ENCODE measurements at regions not wholly inside any gene's neighbourhood (a gene's known extent, or its start where the extent isn't known, plus 50 kb on each side); places are given as distances from the start of the nearest gene placed in this dataset.

DNA sequence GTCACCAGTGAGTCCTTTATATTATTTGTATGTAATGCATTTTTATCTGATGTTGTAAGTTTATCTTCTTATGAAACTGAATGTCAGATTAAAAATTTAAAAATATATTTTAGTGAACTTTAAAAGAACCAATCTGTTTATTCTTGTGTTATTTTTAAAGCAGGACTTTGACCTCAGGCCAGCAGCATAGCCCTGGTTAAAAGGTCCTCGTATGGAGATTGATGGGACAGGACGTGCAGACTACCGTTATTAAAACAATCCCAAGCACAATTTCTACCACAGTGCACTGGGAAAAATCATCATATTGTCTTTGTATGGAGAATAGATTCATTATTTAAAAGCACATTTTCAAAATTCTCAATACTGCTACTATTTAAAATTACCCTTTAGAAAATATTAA lies 573.8 kb upstream of the ARGLU1 start:
- ChIA-PET CTCF (no interaction called here), POLR2A (no interaction called here)
- no peaks in the 10 kb centered on the region for H3K36me3 ChIP-seq (replicated peaks in 1 of 2; ENCODE audit: control insufficient read depth in 1 of 2, insufficient read depth in 2 of 2, low read length in 1 of 2)
- no peak overlapping the region for H3K27ac ChIP-seq (ENCODE audit: low read depth in 2 of 2, low read length in 1 of 2)
- no peak overlapping the region for H3K9ac ChIP-seq
- no peak overlapping the region for H2AFZ ChIP-seq (ENCODE audit: low read depth)
- no peak overlapping the region for H3K4me2 ChIP-seq
- TF ChIP-seq SMC3 (IDR thresholded peaks at IDR 0.05; ENCODE audit: low read depth, low read length) (no peak), SIN3A (IDR thresholded peaks at IDR 0.05; ENCODE audit: borderline replicate concordance, low read depth, low read length) (no peak), POLR2AphosphoS5 (IDR thresholded peaks at IDR 0.05; ENCODE audit: low read depth, low read length) (no peak), EP300 (IDR thresholded peaks at IDR 0.05; ENCODE audit: borderline replicate concordance in 1 of 2, low read depth in 1 of 2, low read length in 1 of 2) (no peak), RAD21 (IDR thresholded peaks at IDR 0.05; ENCODE audit: low read length) (no peak)
- TF ChIP-seq, protein P1, sequence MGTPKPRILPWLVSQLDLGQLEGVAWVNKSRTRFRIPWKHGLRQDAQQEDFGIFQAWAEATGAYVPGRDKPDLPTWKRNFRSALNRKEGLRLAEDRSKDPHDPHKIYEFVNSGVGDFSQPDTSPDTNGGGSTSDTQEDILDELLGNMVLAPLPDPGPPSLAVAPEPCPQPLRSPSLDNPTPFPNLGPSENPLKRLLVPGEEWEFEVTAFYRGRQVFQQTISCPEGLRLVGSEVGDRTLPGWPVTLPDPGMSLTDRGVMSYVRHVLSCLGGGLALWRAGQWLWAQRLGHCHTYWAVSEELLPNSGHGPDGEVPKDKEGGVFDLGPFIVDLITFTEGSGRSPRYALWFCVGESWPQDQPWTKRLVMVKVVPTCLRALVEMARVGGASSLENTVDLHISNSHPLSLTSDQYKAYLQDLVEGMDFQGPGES (IDR thresholded peaks at IDR 0.05; ENCODE audit: low read depth, low read length): no peak
- TF ChIP-seq, protein P2, sequence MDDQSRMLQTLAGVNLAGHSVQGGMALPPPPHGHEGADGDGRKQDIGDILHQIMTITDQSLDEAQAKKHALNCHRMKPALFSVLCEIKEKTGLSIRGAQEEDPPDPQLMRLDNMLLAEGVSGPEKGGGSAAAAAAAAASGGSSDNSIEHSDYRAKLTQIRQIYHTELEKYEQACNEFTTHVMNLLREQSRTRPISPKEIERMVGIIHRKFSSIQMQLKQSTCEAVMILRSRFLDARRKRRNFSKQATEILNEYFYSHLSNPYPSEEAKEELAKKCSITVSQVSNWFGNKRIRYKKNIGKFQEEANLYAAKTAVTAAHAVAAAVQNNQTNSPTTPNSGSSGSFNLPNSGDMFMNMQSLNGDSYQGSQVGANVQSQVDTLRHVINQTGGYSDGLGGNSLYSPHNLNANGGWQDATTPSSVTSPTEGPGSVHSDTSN (IDR thresholded peaks at IDR 0.05): no peak
- H3K27me3 ChIP-seq (ENCODE audit: insufficient read depth): no peaks in the 10 kb centered on the region
- no peaks in the 10 kb centered on the region for H3F3A ChIP-seq (replicated peaks; ENCODE audit: insufficient read depth)
- H4K20me1 ChIP-seq (ENCODE audit: insufficient read depth): no peaks in the 10 kb centered on the region
- no peaks in the 10 kb centered on the region for H3K9me2 ChIP-seq
- no peak overlapping the region for H3K4me3 ChIP-seq (ENCODE audit: low read depth in 2 of 2, low read length in 1 of 2)
- 46% methylated on average over 3 of the region's 3 CpGs for WGBS (ENCODE audit: low lambda C conversion rate)
- H3K79me2 ChIP-seq (ENCODE audit: insufficient read depth): no peaks in the 10 kb centered on the region
- no peaks in the 10 kb centered on the region for H3K9me3 ChIP-seq
- no peak for DNase-seq
- H3K4me1 ChIP-seq (ENCODE audit: control insufficient read depth in 1 of 2, insufficient read depth in 2 of 2, low read depth in 1 of 2, low read length in 1 of 2): peaks cover 0 to 4% of the 10 kb centered on the region in 2 experiments; a peak in 2 of 4 replicates

DNA sequence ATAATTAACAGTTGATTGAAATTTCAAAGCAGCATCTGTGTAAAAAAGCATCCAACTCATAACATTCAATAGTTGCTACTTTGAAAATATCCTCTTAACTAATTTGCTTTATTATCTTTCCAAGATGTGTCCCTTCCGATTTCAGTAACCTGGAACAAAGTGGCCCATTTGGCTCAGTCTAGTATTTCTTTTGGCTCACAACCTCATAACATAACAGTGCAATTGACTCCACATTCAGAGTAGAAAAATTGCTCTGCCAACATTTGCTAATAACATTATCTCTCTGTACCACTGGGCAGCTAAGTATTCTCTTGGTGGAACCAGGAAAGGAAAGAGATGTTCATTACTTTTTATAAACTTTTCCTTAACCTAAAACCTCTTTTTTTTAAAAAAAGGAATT lies 571.1 kb upstream of the ARGLU1 start:
- WGBS (ENCODE audit: low lambda C conversion rate): 6% methylated on average over 1 of the region's 1 CpG
- CTCF ChIA-PET: no interaction called here
- POLR2A ChIA-PET: no interaction called here
- TF ChIP-seq FOXM1 (IDR thresholded peaks at IDR 0.05; ENCODE audit: low read depth) (no peak), RAD21 (IDR thresholded peaks at IDR 0.05; ENCODE audit: low read length) (no peak), RXRA (IDR thresholded peaks at IDR 0.05; ENCODE audit: borderline replicate concordance, low read depth) (no peak), TAF1 (IDR thresholded peaks at IDR 0.05; ENCODE audit: borderline replicate concordance, low read depth, low read length) (no peak), GABPA (IDR thresholded peaks at IDR 0.05; ENCODE audit: low read depth) (no peak), YY1 (IDR thresholded peaks at IDR 0.05; ENCODE audit: low read depth) (no peak), TEAD4 (IDR thresholded peaks at IDR 0.05; ENCODE audit: borderline replicate concordance, insufficient read depth) (no peak), EZH2phosphoT487 (IDR thresholded peaks at IDR 0.05; ENCODE audit: borderline replicate concordance, low read depth) (no peak), JUND (IDR thresholded peaks at IDR 0.05) (no peak), FOXJ3 (CRISPR knock-in tag; IDR thresholded peaks at IDR 0.05) (no peak), SMC3 (IDR thresholded peaks at IDR 0.05; ENCODE audit: low read depth, low read length) (no peak), NRF1 (IDR thresholded peaks at IDR 0.05; ENCODE audit: low read depth, low read length) (no peak), MXI1 (IDR thresholded peaks at IDR 0.05; ENCODE audit: low read depth, low read length) (no peak)
- TF ChIP-seq, protein P2 (IDR thresholded peaks at IDR 0.05): no peak
- TF ChIP-seq, protein P3, sequence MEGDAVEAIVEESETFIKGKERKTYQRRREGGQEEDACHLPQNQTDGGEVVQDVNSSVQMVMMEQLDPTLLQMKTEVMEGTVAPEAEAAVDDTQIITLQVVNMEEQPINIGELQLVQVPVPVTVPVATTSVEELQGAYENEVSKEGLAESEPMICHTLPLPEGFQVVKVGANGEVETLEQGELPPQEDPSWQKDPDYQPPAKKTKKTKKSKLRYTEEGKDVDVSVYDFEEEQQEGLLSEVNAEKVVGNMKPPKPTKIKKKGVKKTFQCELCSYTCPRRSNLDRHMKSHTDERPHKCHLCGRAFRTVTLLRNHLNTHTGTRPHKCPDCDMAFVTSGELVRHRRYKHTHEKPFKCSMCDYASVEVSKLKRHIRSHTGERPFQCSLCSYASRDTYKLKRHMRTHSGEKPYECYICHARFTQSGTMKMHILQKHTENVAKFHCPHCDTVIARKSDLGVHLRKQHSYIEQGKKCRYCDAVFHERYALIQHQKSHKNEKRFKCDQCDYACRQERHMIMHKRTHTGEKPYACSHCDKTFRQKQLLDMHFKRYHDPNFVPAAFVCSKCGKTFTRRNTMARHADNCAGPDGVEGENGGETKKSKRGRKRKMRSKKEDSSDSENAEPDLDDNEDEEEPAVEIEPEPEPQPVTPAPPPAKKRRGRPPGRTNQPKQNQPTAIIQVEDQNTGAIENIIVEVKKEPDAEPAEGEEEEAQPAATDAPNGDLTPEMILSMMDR (IDR thresholded peaks at IDR 0.05): no peak
- TF ChIP-seq, protein P4, sequence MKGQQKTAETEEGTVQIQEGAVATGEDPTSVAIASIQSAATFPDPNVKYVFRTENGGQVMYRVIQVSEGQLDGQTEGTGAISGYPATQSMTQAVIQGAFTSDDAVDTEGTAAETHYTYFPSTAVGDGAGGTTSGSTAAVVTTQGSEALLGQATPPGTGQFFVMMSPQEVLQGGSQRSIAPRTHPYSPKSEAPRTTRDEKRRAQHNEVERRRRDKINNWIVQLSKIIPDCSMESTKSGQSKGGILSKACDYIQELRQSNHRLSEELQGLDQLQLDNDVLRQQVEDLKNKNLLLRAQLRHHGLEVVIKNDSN (IDR thresholded peaks at IDR 0.05; ENCODE audit: borderline replicate concordance, low read depth): no peak
- TF ChIP-seq, protein P5, sequence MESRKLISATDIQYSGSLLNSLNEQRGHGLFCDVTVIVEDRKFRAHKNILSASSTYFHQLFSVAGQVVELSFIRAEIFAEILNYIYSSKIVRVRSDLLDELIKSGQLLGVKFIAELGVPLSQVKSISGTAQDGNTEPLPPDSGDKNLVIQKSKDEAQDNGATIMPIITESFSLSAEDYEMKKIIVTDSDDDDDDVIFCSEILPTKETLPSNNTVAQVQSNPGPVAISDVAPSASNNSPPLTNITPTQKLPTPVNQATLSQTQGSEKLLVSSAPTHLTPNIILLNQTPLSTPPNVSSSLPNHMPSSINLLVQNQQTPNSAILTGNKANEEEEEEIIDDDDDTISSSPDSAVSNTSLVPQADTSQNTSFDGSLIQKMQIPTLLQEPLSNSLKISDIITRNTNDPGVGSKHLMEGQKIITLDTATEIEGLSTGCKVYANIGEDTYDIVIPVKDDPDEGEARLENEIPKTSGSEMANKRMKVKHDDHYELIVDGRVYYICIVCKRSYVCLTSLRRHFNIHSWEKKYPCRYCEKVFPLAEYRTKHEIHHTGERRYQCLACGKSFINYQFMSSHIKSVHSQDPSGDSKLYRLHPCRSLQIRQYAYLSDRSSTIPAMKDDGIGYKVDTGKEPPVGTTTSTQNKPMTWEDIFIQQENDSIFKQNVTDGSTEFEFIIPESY (IDR thresholded peaks at IDR 0.05; ENCODE audit: borderline replicate concordance, low read depth): no peak

More for the DNA sequence above, 571.1 kb upstream of the ARGLU1 start:
- Histone ChIP-seq H3K4me3 (ENCODE audit: low read depth in 2 of 2, low read length in 1 of 2) (no peak overlapping the region), H2AFZ (ENCODE audit: low read depth) (no peak overlapping the region), H3F3A (replicated peaks; ENCODE audit: insufficient read depth) (no peaks in the 10 kb centered on the region), H3K9me3 (no peaks in the 10 kb centered on the region), H3K9me2 (no peaks in the 10 kb centered on the region), H3K4me1 (ENCODE audit: control insufficient read depth in 1 of 2, insufficient read depth in 2 of 2, low read depth in 1 of 2, low read length in 1 of 2) (peaks cover 0 to 4% of the 10 kb centered on the region in 2 experiments; a peak in 2 of 4 replicates), H3K4me2 (no peak overlapping the region), H3K79me2 (ENCODE audit: insufficient read depth) (no peaks in the 10 kb centered on the region), H3K27ac (ENCODE audit: low read depth in 2 of 2, low read length in 1 of 2) (no peak overlapping the region), H3K27me3 (ENCODE audit: insufficient read depth) (no peaks in the 10 kb centered on the region), H3K36me3 (replicated peaks in 1 of 2; ENCODE audit: control insufficient read depth in 1 of 2, insufficient read depth in 2 of 2, low read length in 1 of 2) (no peaks in the 10 kb centered on the region), H4K20me1 (ENCODE audit: insufficient read depth) (no peaks in the 10 kb centered on the region), H3K9ac (no peak overlapping the region)
- DNase-seq: no peak
